ENCODE measurements at regions not wholly inside any gene's neighbourhood (a gene's known extent, or its start where the extent isn't known, plus 50 kb on each side); places are given as distances from the start of the nearest gene placed in this dataset.

- H3K79me2 ChIP-seq (replicated peaks; ENCODE audit: insufficient read depth) = no peaks in the 10 kb centered on the region
- no peak overlapping the region for H3K4me3 ChIP-seq
- H3K9me2 ChIP-seq (ENCODE audit: insufficient read depth) = no peaks in the 10 kb centered on the region
- H3K4me2 ChIP-seq = no peak overlapping the region
- Mint-ChIP-seq H3K36me3 (ENCODE audit: low read depth) (no peaks in the 10 kb centered on the region), H3K4me3 (no peak overlapping the region), H3K4me1 (no peaks in the 10 kb centered on the region), H3K9me3 (no peaks in the 10 kb centered on the region), H3K27me3 (ENCODE audit: insufficient read depth, low read depth, poor library complexity) (peaks cover 1% of the 10 kb centered on the region), H3K27ac (no peak overlapping the region)
- DNase-seq (ENCODE audit: low spot score) (no peak), ATAC-seq (no peak)
- no peak for TF ChIP-seq POLR2AphosphoS5 (IDR thresholded peaks at IDR 0.05; ENCODE audit: low read depth)
- TF ChIP-seq STAT1 (IDR thresholded peaks at IDR 0.05; ENCODE audit: unreplicated experiment) = no peak
- no peak for TF ChIP-seq REST (IDR thresholded peaks at IDR 0.05; ENCODE audit: unreplicated experiment)
- no peak for TF ChIP-seq ETS1 (IDR thresholded peaks at IDR 0.05)
- TF ChIP-seq CREB1 (CRISPR knock-in tag; IDR thresholded peaks at IDR 0.05; ENCODE audit: low read depth) = no peak
- TF ChIP-seq CTCF (conservative IDR thresholded peaks at IDR 0.05; ENCODE audit: low read depth in 2 of 2) = no peak
- no peak for TF ChIP-seq JUNB (IDR thresholded peaks at IDR 0.05; ENCODE audit: unreplicated experiment)
- no peak for TF ChIP-seq ZNF114 (CRISPR knock-in tag; IDR thresholded peaks at IDR 0.05)
- TF ChIP-seq ZNF462 (CRISPR knock-in tag; IDR thresholded peaks at IDR 0.05) = no peak
- no peak for TF ChIP-seq EZH2 (IDR thresholded peaks at IDR 0.05; ENCODE audit: low read depth, unreplicated experiment)
- no peak for TF ChIP-seq EZH2phosphoT487 (IDR thresholded peaks at IDR 0.05; ENCODE audit: unreplicated experiment)
- no peak for TF ChIP-seq NANOG (IDR thresholded peaks at IDR 0.05; ENCODE audit: borderline replicate concordance)
- TF ChIP-seq ZNF331 (CRISPR knock-in tag; IDR thresholded peaks at IDR 0.05; ENCODE audit: low read depth) = no peak
- no peak overlapping the region for H3K27ac ChIP-seq (ENCODE audit: low read depth)
- no peaks in the 10 kb centered on the region for H4K20me1 ChIP-seq (replicated peaks; ENCODE audit: insufficient read depth)
- H3F3A ChIP-seq (replicated peaks; ENCODE audit: low read depth) = no peaks in the 10 kb centered on the region
- H3K36me3 ChIP-seq (ENCODE audit: insufficient read depth) = no peaks in the 10 kb centered on the region
- no peak overlapping the region for H2AFZ ChIP-seq
- no peaks in the 10 kb centered on the region for H3K27me3 ChIP-seq (ENCODE audit: insufficient read depth)
- no peaks in the 10 kb centered on the region for H3K4me1 ChIP-seq (ENCODE audit: insufficient read depth)
Measured at GRCh38 chr3:72175296-72175858, 390.4 kb upstream of the PROK2 start.
